NCI-H1092 (cell line): ENCODE measurements at regions not wholly inside any gene's neighbourhood (a gene's known extent, or its start where the extent isn't known, plus 50 kb on each side); places are given as distances from the start of the nearest gene placed in this dataset.
"Not testable (repeated sequence)": the region's sequence is repeated elsewhere in the genome, so short reads cannot be mapped to it uniquely, and the experiment has no call there.

Source experiments
- DNase-seq: peaks from one replicate; lab custom pipeline; 2025; lab: John Stamatoyannopoulos, UW

DNA sequence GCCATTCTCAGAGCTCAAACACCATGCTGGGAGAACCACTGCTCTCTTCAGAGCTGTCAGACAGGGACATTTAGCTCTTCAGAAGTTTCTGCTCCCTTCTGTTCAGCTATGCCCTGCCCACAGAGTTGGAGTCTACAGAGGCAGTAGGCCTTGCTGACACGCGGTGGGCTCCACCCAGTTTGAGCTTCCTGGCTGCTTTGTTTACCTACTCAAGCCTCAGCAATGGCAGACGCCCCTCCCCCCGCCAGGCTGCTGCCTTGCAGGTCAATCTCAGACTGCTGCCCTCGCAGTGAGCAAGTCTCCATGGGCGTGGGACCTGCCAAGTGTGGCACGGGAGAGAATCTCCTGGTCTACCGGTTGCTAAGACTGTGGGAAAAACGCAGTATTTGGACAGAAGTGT, 93.8 kb upstream of the ZC3H12A start:
- DNase-seq = not testable (repeated sequence)

DNA sequence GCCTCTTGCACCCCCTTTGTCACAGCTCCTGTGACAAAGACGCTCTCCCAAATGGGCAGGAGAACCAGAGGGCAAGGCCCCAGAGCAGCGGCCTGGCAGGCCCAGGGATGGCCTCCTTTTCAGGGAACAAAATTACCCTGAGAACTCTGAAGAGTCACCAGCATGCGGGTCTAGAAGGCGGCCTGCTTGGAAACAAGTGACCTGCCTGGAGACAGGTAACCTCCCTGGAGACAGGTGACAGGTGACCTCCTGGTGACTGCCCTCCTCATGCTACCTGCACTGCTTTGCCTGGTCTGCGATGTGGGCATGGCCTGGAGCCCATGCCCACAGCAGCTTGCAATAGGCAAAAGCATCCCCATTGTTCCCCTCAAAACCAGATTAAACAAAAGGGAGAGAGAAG, 86.5 kb upstream of the ZC3H12A start:
- no peak for DNase-seq

DNA sequence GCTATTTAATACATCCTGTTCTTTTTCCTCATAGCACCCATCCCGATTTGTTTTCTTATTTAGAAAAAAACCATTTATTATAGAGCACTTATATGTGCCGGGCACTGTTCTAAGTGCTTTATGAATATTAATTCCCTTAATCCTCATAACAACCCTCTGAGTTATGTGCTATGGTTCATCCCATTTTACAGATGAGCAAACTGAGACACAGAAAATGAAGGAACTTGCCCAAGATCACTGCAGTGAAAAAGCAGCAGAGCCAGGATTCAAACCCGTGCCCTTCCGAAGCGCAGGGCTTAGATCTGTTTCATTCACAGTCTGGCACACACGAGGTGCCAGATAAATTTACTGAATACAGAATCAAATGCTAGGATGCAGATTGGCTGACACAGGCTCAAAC, 85.1 kb upstream of the ZC3H12A start:
- DNase-seq = no peak

DNA sequence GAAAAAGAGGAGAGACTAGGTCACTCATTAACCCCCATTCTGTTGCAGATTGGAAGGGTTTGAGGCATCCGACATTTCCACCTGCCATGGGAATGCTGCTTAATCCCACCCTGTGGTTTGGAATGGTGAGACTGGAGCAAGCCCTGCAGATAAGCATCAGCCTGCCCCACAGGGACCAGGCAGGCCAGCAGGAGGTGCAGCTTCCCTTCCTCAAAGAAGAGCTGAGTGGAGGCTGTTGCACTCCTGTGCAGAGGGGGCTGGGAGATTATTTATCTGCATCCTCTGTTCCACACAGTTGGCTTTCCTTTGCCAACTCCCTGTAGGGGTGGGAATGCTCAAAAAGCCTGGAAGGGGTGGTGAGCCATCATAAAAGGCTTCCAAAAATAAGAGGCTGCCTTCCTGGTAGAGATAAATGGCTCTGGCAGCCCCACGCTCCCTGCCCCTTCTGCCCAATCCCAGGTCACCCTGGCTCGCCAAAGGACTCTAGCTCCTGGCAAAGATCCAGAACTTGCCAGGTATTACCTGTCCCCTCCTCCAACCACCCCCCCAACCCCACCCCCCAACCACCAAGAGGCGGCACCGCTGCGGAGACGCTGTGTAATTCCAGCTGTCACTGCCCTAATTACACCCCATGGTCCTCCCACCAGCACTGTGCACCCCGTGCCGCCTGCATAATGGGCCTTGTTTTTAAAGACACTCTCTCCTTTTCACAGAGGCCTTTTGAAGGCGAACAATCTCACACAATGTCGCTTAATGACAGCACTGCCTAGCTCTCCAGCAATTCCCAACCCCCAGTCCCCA, 83.0 kb upstream of the ZC3H12A start:
- DNase-seq = peak; percentile 84

DNA sequence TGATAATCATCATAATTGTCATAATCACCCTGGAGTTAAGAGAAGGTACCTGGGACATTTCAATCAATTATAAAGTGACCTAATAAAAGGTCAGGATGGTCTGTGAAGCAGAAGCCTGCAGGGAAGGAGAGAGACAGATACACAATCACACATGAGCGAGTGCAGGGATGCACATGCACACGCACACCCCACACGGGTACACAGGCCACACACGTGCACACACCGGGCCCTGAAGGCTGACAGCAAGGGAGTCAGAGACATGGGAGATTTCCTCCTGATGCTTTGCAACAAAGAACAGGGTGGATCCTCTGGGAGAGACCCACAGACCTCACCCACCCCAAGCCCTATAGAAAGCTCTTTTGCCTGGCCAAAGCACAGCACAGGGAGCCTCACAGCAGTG, 82.3 kb upstream of the ZC3H12A start:
- DNase-seq = no peak

DNA sequence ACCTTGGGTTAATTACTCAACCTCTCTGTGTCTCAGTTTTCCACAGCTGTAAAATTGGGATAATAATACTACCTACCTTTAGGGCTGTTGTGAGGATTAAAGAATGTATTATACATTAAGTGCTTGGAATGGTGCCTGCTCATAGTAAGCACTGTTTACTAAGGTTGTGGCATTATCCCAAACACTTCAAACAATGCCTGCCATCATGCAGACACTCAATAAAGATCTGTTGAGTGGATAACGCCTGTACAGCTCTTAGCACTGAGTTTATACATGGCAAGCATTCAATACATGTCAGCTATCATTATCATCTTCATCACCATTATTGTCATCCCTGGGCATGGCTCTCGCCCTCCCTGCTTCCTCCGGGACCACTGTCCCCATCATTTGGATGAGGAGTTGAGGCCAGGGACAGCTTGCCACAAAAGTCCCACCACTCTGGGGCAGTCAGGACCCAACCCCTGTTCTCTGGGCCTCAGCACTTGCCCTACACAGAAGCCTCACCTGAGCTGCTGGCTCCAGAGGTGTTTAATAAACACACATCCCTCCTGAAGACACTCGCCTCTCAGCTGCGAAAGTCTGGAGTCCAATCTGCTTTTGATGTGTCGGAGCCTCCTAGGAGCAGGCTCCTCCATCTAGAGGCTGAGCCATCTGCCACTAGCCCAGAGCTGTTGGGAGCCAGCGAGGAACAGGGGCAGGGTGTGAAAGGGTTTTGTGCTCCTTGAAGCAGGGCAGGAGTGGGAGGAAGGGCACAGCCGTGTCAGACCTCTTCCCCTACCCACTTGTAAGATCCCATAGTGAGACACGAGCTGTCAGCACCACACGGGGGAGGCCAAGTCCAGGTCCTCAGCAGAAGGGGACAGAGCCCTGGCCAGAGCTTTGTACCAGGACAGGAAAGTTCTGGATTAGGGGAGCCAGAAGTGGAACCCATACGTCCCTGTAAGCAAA, 80.9 kb upstream of the ZC3H12A start:
- DNase-seq = peak; percentile 14

DNA sequence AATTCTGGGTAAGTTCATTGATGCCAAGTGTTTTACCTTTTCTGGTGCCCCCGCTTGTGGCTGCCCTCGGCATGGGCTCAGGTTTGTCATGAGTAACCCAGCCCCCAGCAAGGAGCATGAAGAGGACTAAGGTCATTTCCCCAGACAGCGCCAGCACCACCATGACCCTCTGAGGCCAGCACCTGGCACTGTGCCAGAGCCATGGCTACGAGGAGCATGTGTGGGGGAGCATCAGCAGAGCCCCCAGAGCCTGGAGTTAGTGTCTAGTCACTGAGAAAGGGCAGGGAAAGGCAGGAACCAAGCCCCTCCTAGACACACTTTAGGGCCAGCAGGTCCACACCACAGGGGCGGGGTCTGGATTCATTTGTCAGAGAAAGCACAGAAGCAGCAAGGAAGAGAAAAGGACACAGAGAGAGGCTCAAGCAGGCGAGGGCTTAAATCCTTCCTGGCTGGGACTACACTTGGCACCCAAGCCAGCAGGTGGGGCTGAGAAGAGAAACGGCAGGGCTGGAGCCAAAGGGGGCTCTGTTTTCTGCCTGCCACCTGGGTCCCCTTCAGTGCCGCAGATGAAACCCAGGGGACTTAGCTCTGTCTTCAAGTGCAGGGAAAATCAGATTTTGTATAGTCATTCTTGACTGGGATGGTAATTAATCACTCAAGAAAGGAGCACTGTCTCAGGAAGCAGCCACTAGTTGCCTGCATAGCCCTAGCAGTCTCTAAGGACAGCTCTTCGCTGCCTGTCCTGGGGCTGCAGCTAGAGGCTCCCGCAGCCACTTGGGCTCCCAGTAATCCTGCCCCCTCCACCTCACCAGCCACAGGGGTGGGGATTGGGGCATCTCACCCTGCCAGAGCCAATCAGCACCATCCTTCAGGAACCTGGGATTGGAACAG, 79.6 kb upstream of the ZC3H12A start:
- DNase-seq = peak; percentile 49

DNA sequence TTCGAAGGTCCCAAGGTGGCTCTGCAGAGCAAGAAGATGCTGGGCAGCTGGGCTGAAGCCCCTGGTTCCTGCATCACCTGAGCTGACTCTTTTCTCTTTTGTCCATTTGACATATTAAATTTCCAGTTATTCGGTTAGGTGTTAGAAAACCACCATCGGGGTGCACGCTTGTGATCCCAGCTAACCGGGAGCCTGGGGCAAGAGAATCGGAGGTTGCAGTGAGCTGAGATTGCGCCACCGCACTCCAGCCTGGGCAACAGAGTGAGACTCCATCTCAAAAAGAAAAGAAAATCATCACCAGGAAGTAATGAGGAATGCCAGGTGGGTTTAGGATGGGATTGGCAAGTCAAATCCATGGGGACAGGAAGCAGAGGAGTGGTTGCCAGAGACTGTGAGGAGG, 76.3 kb upstream of the ZC3H12A start:
- no peak for DNase-seq

DNA sequence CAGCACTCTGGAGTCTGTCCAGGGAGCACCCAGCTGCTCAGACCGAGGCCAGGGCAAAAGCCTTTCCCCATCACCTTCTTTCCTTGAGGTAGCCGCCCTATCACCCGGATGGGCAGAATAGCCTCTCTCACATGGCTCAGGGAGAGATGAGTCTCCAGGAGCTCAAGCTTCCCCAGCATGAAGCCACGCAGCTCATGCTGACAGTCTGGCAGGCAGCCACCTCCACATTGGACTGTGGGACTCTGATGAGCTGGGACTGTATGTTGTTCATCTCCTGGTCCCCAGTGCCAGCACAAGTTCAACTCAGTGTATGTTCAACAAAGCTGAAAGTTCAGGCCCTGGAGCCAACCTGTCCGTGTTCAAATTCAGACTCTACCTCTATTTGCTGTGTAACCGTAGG, 75.2 kb upstream of the ZC3H12A start:
- DNase-seq = peak; percentile 50

DNA sequence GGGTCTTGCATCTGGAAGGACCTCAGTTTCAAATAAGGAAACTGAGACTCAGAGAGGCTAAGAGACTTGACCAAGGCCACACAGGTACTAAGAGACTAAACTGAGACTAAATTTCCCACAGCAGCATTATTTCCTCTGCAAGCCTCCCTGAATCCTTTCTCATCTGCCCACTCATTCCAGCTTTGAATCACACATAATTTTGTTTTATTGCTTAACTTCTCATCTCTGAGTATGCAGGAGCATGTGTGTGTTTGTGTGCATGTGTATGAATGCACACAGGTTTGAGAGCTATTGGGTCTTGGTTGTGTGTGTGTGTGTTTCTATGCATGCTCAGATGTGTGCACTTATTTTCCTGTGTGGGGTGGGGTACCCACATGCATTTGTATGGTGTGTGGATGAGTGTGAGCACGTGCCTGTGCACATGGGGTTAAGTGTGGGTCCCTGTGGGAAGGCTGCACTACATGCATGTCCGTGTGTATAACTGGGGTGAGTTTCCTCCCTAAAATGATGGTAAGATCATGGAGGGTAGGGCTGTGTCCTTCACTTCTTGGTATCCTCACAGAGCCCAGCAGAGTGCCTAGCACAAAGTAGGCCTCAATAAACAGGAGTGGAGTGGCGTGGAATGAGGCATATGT, 74.4 kb upstream of the ZC3H12A start:
- no peak for DNase-seq

DNA sequence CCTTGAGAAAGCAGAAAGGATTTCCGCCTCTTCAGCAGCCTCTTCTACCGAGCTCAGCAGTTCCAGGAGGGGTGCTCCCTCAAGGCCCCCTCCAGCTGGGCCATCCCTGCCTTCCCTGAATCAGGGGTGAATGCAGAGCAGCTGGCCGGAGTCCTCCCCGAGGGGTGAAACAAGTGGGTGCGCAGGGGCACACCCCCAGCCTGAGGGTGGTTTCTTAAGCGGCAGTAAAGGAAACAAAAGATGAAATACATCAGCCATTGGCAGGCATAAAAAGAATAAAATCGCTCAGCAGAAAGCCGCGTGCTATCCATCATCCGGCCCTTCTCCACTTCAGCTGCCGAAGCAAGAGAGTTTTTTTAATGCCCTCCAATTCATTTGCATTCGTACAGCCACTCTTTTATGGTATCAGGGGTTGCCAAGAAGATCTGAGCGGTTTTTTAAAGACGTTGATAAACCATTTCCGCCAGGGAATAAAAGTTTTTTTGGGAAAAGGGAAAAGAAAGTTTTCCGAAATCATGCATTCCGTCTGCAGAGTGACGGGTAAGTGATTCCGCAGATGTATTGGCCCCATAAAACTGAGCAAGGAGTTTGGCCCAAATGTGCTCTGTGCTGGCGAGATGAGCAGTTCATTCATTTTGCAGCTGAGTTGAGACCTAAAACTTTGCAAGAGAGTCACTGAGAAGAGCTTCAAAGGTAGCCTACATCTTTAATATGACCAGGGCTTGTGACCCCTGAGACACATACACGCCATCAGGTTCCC, 73.7 kb upstream of the ZC3H12A start:
- DNase-seq = no peak

DNA sequence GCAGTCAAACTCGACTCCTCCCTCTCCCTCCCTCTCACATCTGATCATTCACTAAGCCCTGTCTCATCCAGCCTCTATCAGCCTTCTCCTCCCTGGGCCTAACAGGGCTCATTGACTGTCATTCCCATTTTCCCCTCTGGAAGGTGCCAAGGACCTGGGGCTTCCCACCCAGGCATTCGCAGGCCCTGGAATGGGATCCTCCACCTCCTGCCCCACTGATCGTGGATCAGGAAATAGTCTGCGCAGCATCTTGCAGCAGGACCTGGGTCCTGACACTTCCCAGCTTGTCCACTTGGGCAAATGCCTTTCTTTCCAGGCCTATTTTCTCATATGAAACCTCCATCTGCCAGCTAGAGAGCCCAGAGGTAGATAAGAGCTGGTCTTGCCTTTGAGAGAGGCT, 71.2 kb upstream of the ZC3H12A start:
- no peak for DNase-seq

DNA sequence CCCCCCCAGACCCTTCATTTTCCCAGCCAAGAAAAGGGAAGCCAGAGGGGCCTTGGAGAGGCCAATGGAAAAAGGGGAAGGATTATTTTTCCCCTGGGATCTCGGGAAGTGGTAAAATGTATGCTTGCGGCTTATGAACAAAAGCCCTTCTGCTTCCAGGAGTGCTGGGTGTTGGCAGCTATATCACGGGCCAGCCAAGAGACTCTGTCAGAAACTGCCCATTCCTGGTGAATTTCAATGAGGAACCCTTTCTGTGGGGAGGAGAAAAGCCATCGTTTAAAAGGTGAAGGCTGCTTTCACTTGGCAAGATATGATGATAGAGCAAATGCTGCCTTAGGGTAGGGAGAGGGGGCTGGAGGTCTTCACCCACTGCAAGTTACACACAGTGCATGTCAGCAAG, 69.7 kb upstream of the ZC3H12A start:
- peak; percentile 46 for DNase-seq

DNA sequence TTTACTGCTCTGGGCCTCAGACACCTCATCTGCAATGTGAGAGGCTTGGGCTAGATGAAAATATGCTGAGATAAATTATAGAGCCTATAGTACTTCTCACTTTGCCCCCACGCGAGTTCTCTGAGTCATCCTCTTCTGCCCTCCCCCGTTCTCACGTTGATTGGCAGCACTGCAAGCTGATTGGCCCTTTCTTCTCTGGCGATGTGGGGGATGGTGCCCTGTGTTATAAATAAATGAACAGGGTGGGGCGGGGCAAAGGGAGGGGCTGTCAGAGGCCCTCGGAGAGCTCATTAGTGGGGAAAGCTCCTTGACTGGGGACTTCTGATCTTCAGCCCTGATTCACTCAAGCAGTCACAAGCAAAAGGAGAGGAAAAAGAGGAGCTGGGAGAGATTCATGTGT, 64.3 kb upstream of the ZC3H12A start:
- no peak for DNase-seq

DNA sequence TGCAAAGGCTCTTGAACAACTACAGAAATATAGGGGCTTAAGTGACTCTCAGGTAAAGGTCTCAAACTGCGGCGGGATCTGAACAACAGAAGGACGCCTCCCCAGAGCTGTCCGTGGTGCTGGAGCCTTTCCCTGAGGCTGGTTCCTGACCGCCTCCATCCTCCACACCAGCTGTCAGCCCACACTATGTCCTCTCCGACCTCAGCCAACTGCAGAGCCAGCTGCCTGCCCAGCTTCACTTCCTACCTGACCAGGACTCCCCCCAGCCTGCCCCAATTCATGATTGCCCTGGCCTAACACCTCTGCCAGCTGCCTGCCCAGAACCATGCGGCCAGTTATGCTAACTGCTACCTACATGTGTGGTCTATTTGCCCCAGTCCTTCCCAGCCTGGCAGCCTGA, 63.6 kb upstream of the ZC3H12A start:
- no peak for DNase-seq

DNA sequence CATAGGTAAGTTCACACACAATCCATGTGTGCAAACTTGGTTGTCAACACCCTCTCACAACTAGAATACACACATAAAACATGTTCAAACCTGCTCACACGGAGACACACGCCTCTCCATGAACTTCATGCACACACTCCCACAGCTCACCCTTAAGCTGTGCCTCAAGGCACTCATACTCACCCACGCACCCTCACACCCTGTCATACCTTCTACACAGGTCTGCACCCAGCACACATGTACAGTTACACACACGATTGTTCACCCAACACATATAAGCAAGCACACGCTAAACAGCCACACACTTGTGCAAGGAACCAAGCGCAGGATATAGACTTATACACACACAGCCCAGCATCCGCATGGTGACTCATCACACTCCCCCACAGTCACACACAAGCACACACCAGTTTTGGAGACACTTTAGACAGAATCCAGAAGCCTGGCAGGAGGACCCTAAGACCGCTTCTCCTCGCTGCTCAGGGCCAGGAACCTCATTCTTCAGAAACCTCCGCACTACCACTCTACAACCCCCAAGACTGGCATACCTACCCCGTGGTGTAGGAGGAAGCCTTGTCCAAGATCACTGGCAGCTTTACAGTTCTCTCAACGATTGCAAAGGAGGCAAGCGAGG, 58.7 kb upstream of the ZC3H12A start:
- DNase-seq = no peak

DNA sequence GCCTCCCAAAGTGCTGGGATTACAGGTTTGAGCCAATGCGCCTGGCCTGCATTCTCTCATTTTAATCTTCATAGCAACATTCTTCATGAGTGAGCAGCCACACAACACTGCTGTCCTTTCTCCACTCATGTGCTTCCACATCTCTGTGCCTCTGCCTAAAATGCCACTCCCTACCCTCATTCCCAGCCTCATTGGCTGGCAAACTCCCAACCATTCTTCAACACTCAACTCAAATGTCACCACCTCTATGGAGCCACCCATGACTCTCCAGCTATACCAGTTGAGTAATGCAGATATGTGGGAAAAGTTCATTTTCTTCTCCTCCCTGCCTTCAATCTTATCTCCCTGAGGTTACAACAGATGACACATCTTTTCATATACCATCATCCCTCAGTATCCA, 53.9 kb upstream of the ZC3H12A start:
- no peak for DNase-seq

DNA sequence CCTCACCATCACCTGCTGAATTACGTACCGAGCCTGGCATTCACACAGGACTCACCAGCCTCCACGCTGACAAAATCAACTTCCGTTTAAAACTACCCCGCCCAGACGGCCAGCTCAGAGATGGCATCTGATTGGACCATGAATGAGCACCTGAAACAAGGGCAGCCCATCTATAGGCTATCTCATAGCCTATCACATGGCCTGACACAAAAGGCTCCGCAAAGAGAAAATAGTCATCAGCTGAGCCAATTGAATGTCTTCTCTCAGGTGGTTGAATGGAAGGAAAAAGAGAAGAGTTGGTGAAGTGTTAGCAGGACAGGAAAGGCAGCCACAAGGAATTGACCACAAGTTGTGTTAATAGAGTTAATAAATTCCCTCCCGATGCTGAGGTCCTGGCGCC, 50.6 kb upstream of the ZC3H12A start:
- no peak for DNase-seq

DNA sequence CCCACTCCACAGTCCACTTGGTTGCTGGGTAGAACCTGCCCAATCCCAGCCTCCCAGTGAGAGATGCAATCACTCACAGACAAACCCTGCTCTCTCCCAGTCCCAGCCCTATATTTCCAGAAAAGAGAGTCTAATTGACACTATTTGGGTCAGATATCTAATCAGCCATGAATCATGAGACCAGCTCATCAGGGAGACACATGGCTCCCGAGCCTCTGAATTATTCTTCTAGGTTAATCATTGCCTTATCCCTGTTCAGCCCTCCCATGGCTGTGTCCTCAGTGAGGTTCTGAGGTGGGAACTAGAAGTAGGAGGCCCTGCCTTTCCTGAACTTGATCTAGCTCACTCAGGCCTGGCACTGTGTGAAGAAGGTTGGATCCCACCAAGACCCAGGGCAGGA, 49.9 kb upstream of the ZC3H12A start:
- no peak for DNase-seq
